ENCODE measurements at regions not wholly inside any gene's neighbourhood (a gene's known extent, or its start where the extent isn't known, plus 50 kb on each side); places are given as distances from the start of the nearest gene placed in this dataset.

DNA sequence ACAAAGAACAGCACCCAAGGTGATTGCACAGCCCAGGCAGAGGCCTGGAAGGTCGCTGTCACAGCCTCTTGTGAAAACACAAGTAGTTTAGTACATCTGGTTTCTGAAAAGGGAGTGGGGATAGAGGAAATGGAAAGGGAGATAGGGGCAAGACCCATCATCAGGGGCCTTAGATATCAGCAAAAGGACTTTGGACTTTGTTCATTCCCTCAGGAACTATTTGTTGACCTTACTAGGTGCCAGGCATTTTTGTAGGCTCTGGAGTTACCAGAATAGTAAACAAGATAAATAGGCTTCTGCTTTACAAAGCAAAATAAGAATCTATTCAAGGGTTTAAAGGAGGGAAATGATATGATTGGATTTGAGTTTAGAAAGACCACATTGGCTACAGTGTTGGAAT, 199.4 kb upstream of the CDKN3 start:
- H3K27ac Mint-ChIP-seq = no peak overlapping the region
- peaks cover 0 to 43% (median 15%) of the 10 kb centered on the region in 11 donors for H3K9me3 Mint-ChIP-seq
- ATAC-seq = no peak
- Histone ChIP-seq H3K27ac (ENCODE audit: low read depth, low read length) (no peak overlapping the region), H3K9me3 (ENCODE audit: control insufficient read depth in 2 of 3, low read length in 3 of 3) (no peaks in the 10 kb centered on the region), H3K36me3 (ENCODE audit: control insufficient read depth in 2 of 3, insufficient read depth in 3 of 3, low read length in 3 of 3) (no peaks in the 10 kb centered on the region), H3K4me3 (ENCODE audit: low read length) (no peak overlapping the region), H3K27me3 (ENCODE audit: control insufficient read depth in 2 of 2, insufficient read depth in 2 of 2, low read length in 2 of 2) (no peaks in the 10 kb centered on the region), H3K4me1 (ENCODE audit: control insufficient read depth in 2 of 2, insufficient read depth in 2 of 2, low read length in 2 of 2) (no peaks in the 10 kb centered on the region)
- H3K27me3 Mint-ChIP-seq = peaks cover 0 to 11% (median 5%) of the 10 kb centered on the region in 5 donors
- H3K36me3 Mint-ChIP-seq = no peaks in the 10 kb centered on the region
- no peak overlapping the region for H3K4me3 Mint-ChIP-seq
- H3K4me1 Mint-ChIP-seq = peaks cover 0 to 2% (median 0%) of the 10 kb centered on the region in 7 donors
- DNase-seq = no peak
- intact Hi-C loops (cut with micrococcal nuclease) = no loop called here
- CTCF ChIA-PET = no interaction called here
- POLR2A ChIA-PET = no interaction called here

GRCh38 chr14:54200726-54201125, 196.1 kb upstream of the CDKN3 start:
- no peaks in the 10 kb centered on the region for H3K36me3 Mint-ChIP-seq
- no peak for DNase-seq
- no peaks in the 10 kb centered on the region for H3K27me3 ChIP-seq (ENCODE audit: control insufficient read depth in 2 of 2, insufficient read depth in 2 of 2, low read length in 2 of 2)
- no peaks in the 10 kb centered on the region for H3K9me3 ChIP-seq (ENCODE audit: control insufficient read depth in 2 of 3, low read length in 3 of 3)
- peaks cover 0 to 44% (median 15%) of the 10 kb centered on the region in 11 donors for H3K9me3 Mint-ChIP-seq
- ATAC-seq = no peak
- H3K27ac Mint-ChIP-seq = no peak overlapping the region
- POLR2A ChIA-PET = no interaction called here
- H3K27me3 Mint-ChIP-seq = peaks cover 0 to 11% (median 5%) of the 10 kb centered on the region in 5 donors
- CTCF ChIA-PET = no interaction called here
- no peak overlapping the region for H3K27ac ChIP-seq (ENCODE audit: low read depth, low read length)
- H3K4me3 Mint-ChIP-seq = no peak overlapping the region
- no peak overlapping the region for H3K4me3 ChIP-seq (ENCODE audit: low read length)
- peaks cover 0 to 2% (median 0%) of the 10 kb centered on the region in 7 donors for H3K4me1 Mint-ChIP-seq
- no peaks in the 10 kb centered on the region for H3K36me3 ChIP-seq (ENCODE audit: control insufficient read depth in 2 of 3, insufficient read depth in 3 of 3, low read length in 3 of 3)
- no peaks in the 10 kb centered on the region for H3K4me1 ChIP-seq (ENCODE audit: control insufficient read depth in 2 of 2, insufficient read depth in 2 of 2, low read length in 2 of 2)
- intact Hi-C loops (cut with micrococcal nuclease) = no loop called here

DNA sequence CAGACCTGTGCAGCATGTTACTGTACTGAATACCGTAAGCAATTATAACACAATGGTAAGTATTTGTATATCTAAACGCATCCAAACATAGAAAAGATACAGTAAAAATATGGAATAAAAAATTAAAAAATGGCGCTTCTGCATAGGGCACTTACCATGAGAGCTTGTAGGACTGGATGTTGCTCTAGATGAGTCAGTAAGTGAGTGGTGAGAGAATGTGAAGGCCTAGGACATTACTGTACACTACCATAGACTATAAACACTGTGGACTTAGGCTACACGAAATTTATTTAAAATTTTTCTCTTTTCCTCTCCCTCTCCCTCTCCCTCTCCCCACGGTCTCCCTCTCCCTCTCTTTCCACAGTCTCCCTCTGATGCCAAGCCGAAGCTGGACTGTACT, 194.5 kb upstream of the CDKN3 start:
- Mint-ChIP-seq H3K9me3 (peaks cover 0 to 41% (median 16%) of the 10 kb centered on the region in 11 donors), H3K27ac (no peak overlapping the region), H3K27me3 (peaks cover 0 to 21% (median 7%) of the 10 kb centered on the region in 5 donors), H3K4me3 (no peak overlapping the region), H3K36me3 (no peaks in the 10 kb centered on the region), H3K4me1 (no peaks in the 10 kb centered on the region)
- Histone ChIP-seq H3K36me3 (ENCODE audit: control insufficient read depth in 2 of 3, insufficient read depth in 3 of 3, low read length in 3 of 3) (no peaks in the 10 kb centered on the region), H3K9me3 (ENCODE audit: control insufficient read depth in 2 of 3, low read length in 3 of 3) (no peaks in the 10 kb centered on the region), H3K4me1 (ENCODE audit: control insufficient read depth in 2 of 2, insufficient read depth in 2 of 2, low read length in 2 of 2) (no peaks in the 10 kb centered on the region), H3K27me3 (ENCODE audit: control insufficient read depth in 2 of 2, insufficient read depth in 2 of 2, low read length in 2 of 2) (no peaks in the 10 kb centered on the region), H3K4me3 (ENCODE audit: low read length) (no peak overlapping the region), H3K27ac (ENCODE audit: low read depth, low read length) (no peak overlapping the region)
- ChIA-PET POLR2A (no interaction called here), CTCF (no interaction called here)
- DNase-seq (no peak), ATAC-seq (no peak)
- intact Hi-C loops (cut with micrococcal nuclease) = no loop called here

DNA sequence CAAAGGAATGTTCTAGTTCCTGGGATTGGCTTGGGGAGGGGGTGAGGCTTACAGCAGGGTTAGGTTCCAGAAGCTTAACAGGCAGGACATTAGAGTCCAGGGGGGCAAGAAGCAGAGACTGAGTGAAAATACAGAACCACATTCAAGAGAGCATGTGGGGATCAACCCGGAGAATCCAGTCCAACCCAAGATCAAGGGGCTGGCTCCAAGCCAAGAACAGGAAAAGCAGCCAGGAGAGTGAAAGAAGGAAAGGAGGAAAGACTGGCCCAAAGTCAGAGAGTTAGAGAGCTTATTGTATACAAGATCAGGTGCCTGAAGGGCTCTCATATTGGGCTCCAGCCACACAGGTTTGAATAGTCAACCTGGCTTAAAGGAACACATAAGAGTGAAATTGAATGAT, 190.3 kb upstream of the CDKN3 start:
- H3K27me3 Mint-ChIP-seq = peaks cover 10 to 30% (median 14%) of the 10 kb centered on the region in 5 donors
- Histone ChIP-seq H3K9me3 (ENCODE audit: control insufficient read depth in 2 of 3, low read length in 3 of 3) (no peaks in the 10 kb centered on the region), H3K27me3 (ENCODE audit: control insufficient read depth in 2 of 2, insufficient read depth in 2 of 2, low read length in 2 of 2) (no peaks in the 10 kb centered on the region), H3K27ac (ENCODE audit: low read depth, low read length) (no peak overlapping the region), H3K4me3 (ENCODE audit: low read length) (no peak overlapping the region), H3K36me3 (ENCODE audit: control insufficient read depth in 2 of 3, insufficient read depth in 3 of 3, low read length in 3 of 3) (no peaks in the 10 kb centered on the region), H3K4me1 (ENCODE audit: control insufficient read depth in 2 of 2, insufficient read depth in 2 of 2, low read length in 2 of 2) (no peaks in the 10 kb centered on the region)
- H3K27ac Mint-ChIP-seq = no peak overlapping the region
- CTCF ChIA-PET = no interaction called here
- POLR2A ChIA-PET = no interaction called here
- ATAC-seq (no peak), DNase-seq (no peak)
- H3K4me1 Mint-ChIP-seq = no peaks in the 10 kb centered on the region
- H3K4me3 Mint-ChIP-seq = no peak overlapping the region
- no peaks in the 10 kb centered on the region for H3K36me3 Mint-ChIP-seq
- peaks cover 0 to 10% (median 4%) of the 10 kb centered on the region in 11 donors for H3K9me3 Mint-ChIP-seq
- intact Hi-C loops (cut with micrococcal nuclease) = no loop called here

- Mint-ChIP-seq H3K4me3 (no peak overlapping the region), H3K36me3 (no peaks in the 10 kb centered on the region), H3K9me3 (peaks cover 0 to 6% (median 2%) of the 10 kb centered on the region in 11 donors), H3K4me1 (no peaks in the 10 kb centered on the region), H3K27me3 (peaks cover 12 to 34% (median 19%) of the 10 kb centered on the region in 5 donors), H3K27ac (no peak overlapping the region)
- no peak overlapping the region for H3K27ac ChIP-seq (ENCODE audit: low read depth, low read length)
- ATAC-seq (no peak), DNase-seq (no peak)
- POLR2A ChIA-PET = no interaction called here
- H3K9me3 ChIP-seq (ENCODE audit: control insufficient read depth in 2 of 3, low read length in 3 of 3) = no peaks in the 10 kb centered on the region
- H3K4me3 ChIP-seq (ENCODE audit: low read length) = no peak overlapping the region
- H3K27me3 ChIP-seq (ENCODE audit: control insufficient read depth in 2 of 2, insufficient read depth in 2 of 2, low read length in 2 of 2) = no peaks in the 10 kb centered on the region
- intact Hi-C loops (cut with micrococcal nuclease) = no loop called here
- CTCF ChIA-PET = no interaction called here
- H3K4me1 ChIP-seq (ENCODE audit: control insufficient read depth in 2 of 2, insufficient read depth in 2 of 2, low read length in 2 of 2) = no peaks in the 10 kb centered on the region
- H3K36me3 ChIP-seq (ENCODE audit: control insufficient read depth in 2 of 3, insufficient read depth in 3 of 3, low read length in 3 of 3) = no peaks in the 10 kb centered on the region
Measured at GRCh38 chr14:54207075-54207474, 189.7 kb upstream of the CDKN3 start.

DNA sequence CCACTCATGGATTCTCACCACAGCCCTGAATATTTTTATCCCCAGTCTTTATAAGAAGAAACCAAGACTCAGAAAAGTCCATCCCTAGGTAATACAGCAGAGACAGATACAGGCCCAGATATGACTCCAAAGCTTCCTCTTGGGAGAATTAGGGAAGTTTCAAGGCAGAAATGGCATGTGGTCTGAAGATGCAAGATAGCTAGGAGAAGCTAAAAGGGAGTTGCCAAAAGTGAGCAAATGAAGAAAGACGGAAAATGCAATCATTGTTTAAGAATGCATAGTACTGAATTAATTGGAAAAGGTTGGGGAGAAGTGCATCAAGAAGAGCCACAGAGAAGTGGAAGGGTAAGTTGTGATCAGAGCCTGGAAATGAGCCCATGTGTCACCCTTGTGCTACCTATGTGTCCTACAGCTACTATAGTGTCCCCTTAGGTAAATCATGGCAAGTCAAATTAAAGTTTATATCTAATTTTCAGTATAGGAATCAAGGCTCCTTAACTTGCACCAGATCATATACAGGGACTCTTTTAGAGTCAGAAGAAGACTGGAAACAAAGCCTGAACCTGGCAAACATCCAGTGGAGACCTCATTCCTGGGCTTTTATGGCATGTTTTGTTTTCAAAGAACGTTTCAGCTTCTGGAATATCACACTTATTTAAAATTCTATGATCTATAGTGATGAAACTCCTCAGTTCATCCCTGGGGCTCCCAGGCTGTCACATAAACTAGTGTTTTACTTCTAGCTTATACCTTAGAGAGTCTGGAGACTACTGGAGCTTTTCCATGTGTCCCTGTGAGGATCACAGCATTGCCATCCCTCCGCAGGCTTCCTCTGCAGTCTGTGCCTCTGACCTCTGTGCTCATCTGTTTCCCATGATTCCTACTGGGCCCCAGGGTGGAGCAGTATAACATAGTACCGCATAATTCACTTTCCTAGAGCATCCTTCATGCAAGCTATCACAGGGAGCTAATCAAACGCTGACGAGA, 189.0 kb upstream of the CDKN3 start:
- Histone ChIP-seq H3K4me1 (ENCODE audit: control insufficient read depth in 2 of 2, insufficient read depth in 2 of 2, low read length in 2 of 2) (no peaks in the 10 kb centered on the region), H3K9me3 (ENCODE audit: control insufficient read depth in 2 of 3, low read length in 3 of 3) (no peaks in the 10 kb centered on the region), H3K27ac (ENCODE audit: low read depth, low read length) (no peak overlapping the region), H3K36me3 (ENCODE audit: control insufficient read depth in 2 of 3, insufficient read depth in 3 of 3, low read length in 3 of 3) (no peaks in the 10 kb centered on the region), H3K27me3 (ENCODE audit: control insufficient read depth in 2 of 2, insufficient read depth in 2 of 2, low read length in 2 of 2) (no peaks in the 10 kb centered on the region), H3K4me3 (ENCODE audit: low read length) (no peak overlapping the region)
- Mint-ChIP-seq H3K27ac (no peak overlapping the region), H3K4me3 (no peak overlapping the region), H3K4me1 (no peaks in the 10 kb centered on the region), H3K9me3 (peaks cover 0 to 6% (median 0%) of the 10 kb centered on the region in 11 donors), H3K36me3 (no peaks in the 10 kb centered on the region), H3K27me3 (peaks cover 12 to 34% (median 23%) of the 10 kb centered on the region in 5 donors)
- intact Hi-C loops (cut with micrococcal nuclease) = no loop called here
- ChIA-PET CTCF (no interaction called here), POLR2A (no interaction called here)
- ATAC-seq (no peak), DNase-seq (no peak)

- no peaks in the 10 kb centered on the region for H3K4me1 ChIP-seq (ENCODE audit: control insufficient read depth in 2 of 2, insufficient read depth in 2 of 2, low read length in 2 of 2)
- ChIA-PET POLR2A (no interaction called here), CTCF (no interaction called here)
- Mint-ChIP-seq H3K27ac (no peak overlapping the region), H3K36me3 (no peaks in the 10 kb centered on the region), H3K9me3 (peaks cover 0 to 6% (median 0%) of the 10 kb centered on the region in 11 donors), H3K4me3 (no peak overlapping the region), H3K4me1 (no peaks in the 10 kb centered on the region), H3K27me3 (peaks cover 12 to 34% (median 27%) of the 10 kb centered on the region in 5 donors)
- ATAC-seq (no peak), DNase-seq (no peak)
- H3K27ac ChIP-seq (ENCODE audit: low read depth, low read length) = no peak overlapping the region
- no peak overlapping the region for H3K4me3 ChIP-seq (ENCODE audit: low read length)
- H3K27me3 ChIP-seq (ENCODE audit: control insufficient read depth in 2 of 2, insufficient read depth in 2 of 2, low read length in 2 of 2) = peaks cover 0 to 4% of the 10 kb centered on the region in 2 donors
- no peaks in the 10 kb centered on the region for H3K9me3 ChIP-seq (ENCODE audit: control insufficient read depth in 2 of 3, low read length in 3 of 3)
- H3K36me3 ChIP-seq (ENCODE audit: control insufficient read depth in 2 of 3, insufficient read depth in 3 of 3, low read length in 3 of 3) = no peaks in the 10 kb centered on the region
- intact Hi-C loops (cut with micrococcal nuclease) = no loop called here
Measured at GRCh38 chr14:54208751-54209150, 188.1 kb upstream of the CDKN3 start.

Data from naive thymus-derived CD4-positive, alpha-beta T cell (primary cell).